Tibial nerve (tissue), 4 donors: ENCODE measurements at regions not wholly inside any gene's neighbourhood (a gene's known extent, or its start where the extent isn't known, plus 50 kb on each side); places are given as distances from the start of the nearest gene placed in this dataset.
"Not testable (repeated sequence)": the region's sequence is repeated elsewhere in the genome, so short reads cannot be mapped to it uniquely, and the experiment has no call there.

Experiments used
- EP300 ChIP-seq, 2 donors: sonication (generic); formaldehyde crosslinking; IDR thresholded peaks; one replicate each; pipeline ENCODE4 v1.6.1; 2017; ENCODE audit warnings: antibody characterized with exemption in 2 of 2, mild to moderate bottlenecking in 1 of 2
- TF ChIP-seq, protein P1 (sequence below), 5 experiments: fragments of 200-600 bp in 3 of 5; fragments of 450-650 bp in 2 of 5; sonication (generic) in 3 of 5; IDR thresholded peaks; one replicate each; pipeline ENCODE4 v1.5.1; 2016 to 2019; ENCODE audit warnings: antibody characterized with exemption in 5 of 5, mild to moderate bottlenecking in 3 of 5, moderate library complexity in 2 of 5

DNA sequence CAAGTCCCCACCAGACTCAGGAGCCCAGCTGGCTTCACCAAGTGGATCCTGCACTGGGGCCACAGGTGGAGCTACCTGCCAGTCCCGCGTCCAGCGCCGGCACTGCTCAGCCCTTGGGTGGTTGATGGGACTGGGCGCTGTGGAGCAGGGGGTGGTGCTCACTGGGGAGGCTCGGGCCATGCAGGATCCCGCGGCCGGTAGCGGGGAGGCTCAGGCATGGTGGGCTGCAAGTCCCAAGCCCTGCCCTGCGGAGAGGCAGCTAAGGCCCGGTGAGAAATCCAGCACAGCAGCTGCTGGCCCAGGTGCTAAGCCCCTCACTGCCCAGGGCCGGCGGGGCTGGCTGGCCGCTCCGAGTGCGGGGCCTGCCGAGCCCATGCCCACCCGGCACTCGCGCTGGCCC, 143.1 kb upstream of the ALDH3B2 start:
- TF ChIP-seq, protein P1, sequence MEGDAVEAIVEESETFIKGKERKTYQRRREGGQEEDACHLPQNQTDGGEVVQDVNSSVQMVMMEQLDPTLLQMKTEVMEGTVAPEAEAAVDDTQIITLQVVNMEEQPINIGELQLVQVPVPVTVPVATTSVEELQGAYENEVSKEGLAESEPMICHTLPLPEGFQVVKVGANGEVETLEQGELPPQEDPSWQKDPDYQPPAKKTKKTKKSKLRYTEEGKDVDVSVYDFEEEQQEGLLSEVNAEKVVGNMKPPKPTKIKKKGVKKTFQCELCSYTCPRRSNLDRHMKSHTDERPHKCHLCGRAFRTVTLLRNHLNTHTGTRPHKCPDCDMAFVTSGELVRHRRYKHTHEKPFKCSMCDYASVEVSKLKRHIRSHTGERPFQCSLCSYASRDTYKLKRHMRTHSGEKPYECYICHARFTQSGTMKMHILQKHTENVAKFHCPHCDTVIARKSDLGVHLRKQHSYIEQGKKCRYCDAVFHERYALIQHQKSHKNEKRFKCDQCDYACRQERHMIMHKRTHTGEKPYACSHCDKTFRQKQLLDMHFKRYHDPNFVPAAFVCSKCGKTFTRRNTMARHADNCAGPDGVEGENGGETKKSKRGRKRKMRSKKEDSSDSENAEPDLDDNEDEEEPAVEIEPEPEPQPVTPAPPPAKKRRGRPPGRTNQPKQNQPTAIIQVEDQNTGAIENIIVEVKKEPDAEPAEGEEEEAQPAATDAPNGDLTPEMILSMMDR (IDR thresholded peaks at IDR 0.05), result not testable (repeated sequence)
- not testable (repeated sequence) for TF ChIP-seq EP300 (IDR thresholded peaks at IDR 0.05)
